Mucosa of rectum (tissue), 2 donors: ENCODE measurements at regions not wholly inside any gene's neighbourhood (a gene's known extent, or its start where the extent isn't known, plus 50 kb on each side); places are given as distances from the start of the nearest gene placed in this dataset.

ENCODE experiments used
- H3K27ac ChIP-seq, 2 donors: one replicate each; pipeline ENCODE4 v1.7.0; 2013; ENCODE audit warnings: inconsistent platforms in 2 of 2, low read depth in 2 of 2, low read length in 2 of 2
- H3K27me3 ChIP-seq, 2 donors: one replicate each; pipeline ENCODE4 v1.7.0; 2013; ENCODE audit warnings: low read length in 2 of 2; ENCODE audit not compliant: control insufficient read depth in 2 of 2, insufficient read depth in 2 of 2
- H3K36me3 ChIP-seq, 2 donors: one replicate each; pipeline ENCODE4 v1.7.0; 2013; ENCODE audit warnings: low read length in 2 of 2; ENCODE audit not compliant: control insufficient read depth in 2 of 2, insufficient read depth in 2 of 2
- H3K4me1 ChIP-seq, 2 donors: one replicate each; pipeline ENCODE4 v1.7.0; 2013; ENCODE audit warnings: low read length in 2 of 2, mild to moderate bottlenecking in 1 of 2; ENCODE audit not compliant: control insufficient read depth in 2 of 2, insufficient read depth in 2 of 2
- H3K4me3 ChIP-seq, 2 donors: one replicate each; pipeline ENCODE4 v1.7.0; 2013; ENCODE audit warnings: low read length in 2 of 2
- H3K9ac ChIP-seq, 2 donors: one replicate each; pipeline ENCODE4 v1.7.0; 2013; ENCODE audit warnings: low read length in 2 of 2, low read depth in 1 of 2, mild to moderate bottlenecking in 1 of 2
- H3K9me3 ChIP-seq, 2 donors: one replicate each; pipeline ENCODE4 v1.7.0; 2013; ENCODE audit warnings: low read length in 2 of 2; ENCODE audit not compliant: control insufficient read depth in 2 of 2
- donor health status: healthy.
- donor health status: Normal muscosa, but diverticular disease.

GRCh38 chr3:99250272-99250671, 348.8 kb upstream of the DCBLD2 start:
- no peak overlapping the region for H3K27ac ChIP-seq
- H3K36me3 ChIP-seq: no peaks in the 10 kb centered on the region
- H3K27me3 ChIP-seq: no peaks in the 10 kb centered on the region
- no peak overlapping the region for H3K4me3 ChIP-seq
- H3K4me1 ChIP-seq: peaks cover 0 to 11% of the 10 kb centered on the region in 2 donors
- no peak overlapping the region for H3K9ac ChIP-seq
- H3K9me3 ChIP-seq: no peaks in the 10 kb centered on the region

- H3K9me3 ChIP-seq: no peaks in the 10 kb centered on the region
- no peak overlapping the region for H3K9ac ChIP-seq
- H3K27ac ChIP-seq: no peak overlapping the region
- no peaks in the 10 kb centered on the region for H3K27me3 ChIP-seq
- H3K4me1 ChIP-seq: peaks cover 0 to 11% of the 10 kb centered on the region in 2 donors
- H3K36me3 ChIP-seq: no peaks in the 10 kb centered on the region
- no peak overlapping the region for H3K4me3 ChIP-seq
These were observed 348.1 kb upstream of the DCBLD2 start for GRCh38 chr3:99249627-99250026.

- H3K36me3 ChIP-seq: no peaks in the 10 kb centered on the region
- no peak overlapping the region for H3K9ac ChIP-seq
- H3K9me3 ChIP-seq: no peaks in the 10 kb centered on the region
- no peaks in the 10 kb centered on the region for H3K27me3 ChIP-seq
- H3K4me1 ChIP-seq: peaks cover 0 to 11% of the 10 kb centered on the region in 2 donors
- no peak overlapping the region for H3K27ac ChIP-seq
- no peak overlapping the region for H3K4me3 ChIP-seq
These were observed 347.4 kb upstream of the DCBLD2 start for GRCh38 chr3:99248913-99249312.

- Histone ChIP-seq H3K9ac (no peak overlapping the region), H3K4me1 (peaks cover 0 to 11% of the 10 kb centered on the region in 2 donors), H3K36me3 (no peaks in the 10 kb centered on the region), H3K27ac (no peak overlapping the region), H3K4me3 (no peak overlapping the region), H3K9me3 (no peaks in the 10 kb centered on the region), H3K27me3 (no peaks in the 10 kb centered on the region)
These were observed 346.6 kb upstream of the DCBLD2 start for GRCh38 chr3:99248130-99248529.

- Histone ChIP-seq H3K9me3 (no peaks in the 10 kb centered on the region), H3K36me3 (no peaks in the 10 kb centered on the region), H3K4me3 (no peak overlapping the region), H3K9ac (no peak overlapping the region), H3K4me1 (peaks cover 0 to 10% of the 10 kb centered on the region in 2 donors), H3K27me3 (no peaks in the 10 kb centered on the region), H3K27ac (no peak overlapping the region)
These were observed 344.6 kb upstream of the DCBLD2 start for GRCh38 chr3:99246010-99246654.

GRCh38 chr3:99242271-99242670, 340.8 kb upstream of the DCBLD2 start:
- no peaks in the 10 kb centered on the region for H3K9me3 ChIP-seq
- H3K27me3 ChIP-seq: no peaks in the 10 kb centered on the region
- no peak overlapping the region for H3K9ac ChIP-seq
- no peak overlapping the region for H3K4me3 ChIP-seq
- no peaks in the 10 kb centered on the region for H3K36me3 ChIP-seq
- no peaks in the 10 kb centered on the region for H3K4me1 ChIP-seq
- H3K27ac ChIP-seq: no peak overlapping the region

GRCh38 chr3:99240700-99241099, 339.2 kb upstream of the DCBLD2 start:
- H3K9me3 ChIP-seq: no peaks in the 10 kb centered on the region
- no peak overlapping the region for H3K27ac ChIP-seq

GRCh38 chr3:99236576-99236975, 335.1 kb upstream of the DCBLD2 start:
- Histone ChIP-seq H3K27ac (no peak overlapping the region), H3K4me1 (no peaks in the 10 kb centered on the region), H3K9ac (no peak overlapping the region), H3K9me3 (no peaks in the 10 kb centered on the region), H3K4me3 (no peak overlapping the region), H3K27me3 (no peaks in the 10 kb centered on the region), H3K36me3 (no peaks in the 10 kb centered on the region)

More at GRCh38 chr3:99240700-99241099, 339.2 kb upstream of the DCBLD2 start:
- H3K27me3 ChIP-seq: no peaks in the 10 kb centered on the region
- H3K9ac ChIP-seq: no peak overlapping the region
- no peaks in the 10 kb centered on the region for H3K4me1 ChIP-seq
- H3K4me3 ChIP-seq: no peak overlapping the region
- no peaks in the 10 kb centered on the region for H3K36me3 ChIP-seq

- no peaks in the 10 kb centered on the region for H3K9me3 ChIP-seq
These were observed 331.2 kb upstream of the DCBLD2 start for GRCh38 chr3:99232696-99233095.

GRCh38 chr3:99218468-99218867, 317.0 kb upstream of the DCBLD2 start:
- no peaks in the 10 kb centered on the region for H3K27me3 ChIP-seq
- H3K4me1 ChIP-seq: no peaks in the 10 kb centered on the region
- H3K9me3 ChIP-seq: no peaks in the 10 kb centered on the region
- no peak overlapping the region for H3K4me3 ChIP-seq
- no peak overlapping the region for H3K27ac ChIP-seq
- no peaks in the 10 kb centered on the region for H3K36me3 ChIP-seq
- H3K9ac ChIP-seq: no peak overlapping the region

More at GRCh38 chr3:99232696-99233095, 331.2 kb upstream of the DCBLD2 start:
- no peak overlapping the region for H3K9ac ChIP-seq
- no peaks in the 10 kb centered on the region for H3K27me3 ChIP-seq
- H3K4me3 ChIP-seq: no peak overlapping the region
- no peaks in the 10 kb centered on the region for H3K4me1 ChIP-seq
- no peaks in the 10 kb centered on the region for H3K36me3 ChIP-seq
- no peak overlapping the region for H3K27ac ChIP-seq
